HCT116 (cell line): ENCODE measurements at regions not wholly inside any gene's neighbourhood (a gene's known extent, or its start where the extent isn't known, plus 50 kb on each side); places are given as distances from the start of the nearest gene placed in this dataset.

Experiments used
- ATAC-seq: fragments of 200-7000 bp; cut with Tn5 transposase; 2 replicates; pipeline ENCODE4 v1.9.1; 2020; ENCODE audit warnings: mild to moderate bottlenecking, moderate library complexity
- BruUV-seq: library from RNA; stranded (reverse); fragments of 400-500 nt; replicated peaks from 2 replicates; lab custom pipeline; 2021; lab: Mats Ljungman, UMichigan
- CTCF ChIA-PET: fragments of 300-600 bp; sonication (Branson Sonifier 250); formaldehyde crosslinking; loops from one replicate; lab custom pipeline; 2021; ENCODE audit warnings: antibody characterized with exemption; lab: Charles Lee
- POLR2A ChIA-PET: fragments of 300-600, 350-600 bp; sonication (Branson Sonifier 250); formaldehyde crosslinking; loops from one replicate; lab custom pipeline; 2021; ENCODE audit warnings: antibody characterized with exemption; lab: Charles Lee
- RAD21 ChIA-PET, 2 experiments: fragments of 300-600 bp; sonication (Branson Sonifier 250); formaldehyde crosslinking; loops; one replicate each; lab custom pipeline; 2023; ENCODE audit warnings: low total read pairs in 2 of 2; ENCODE audit not compliant: uncharacterized antibody in 2 of 2, unreplicated experiment in 2 of 2, low non-redundant PET in 1 of 2; lab: Charles Lee
- DNase-seq: peaks from one replicate; pipeline ENCODE4 v3.0.0-alpha.2; 2010; ENCODE audit warnings: low read depth, low spot score
- H2AFZ ChIP-seq: fragments of 200-600 bp; shearing (Covaris generic), sonication (generic); 2 replicates; pipeline ENCODE4 v1.6.1; 2017; ENCODE audit warnings: low read depth, mixed run types, mixed read lengths, antibody characterized with exemption, low read length; ENCODE audit not compliant: poor library complexity, severe bottlenecking
- H3K27ac ChIP-seq: 2 replicates; pipeline ENCODE4 v1.5.1; 2012; ENCODE audit warnings: low read depth, low read length
- H3K27me3 ChIP-seq: fragments of 200-600 bp; sonication (generic); 2 replicates; pipeline ENCODE4 v1.6.1; 2016; ENCODE audit warnings: mixed run types, low read length, mixed read lengths; ENCODE audit not compliant: insufficient read depth
- H3K36me3 ChIP-seq, 2 experiments: fragments of 200-500 bp in 1 of 2; fragments of 200-600 bp in 1 of 2; sonication (Bioruptor generic) in 1 of 2; sonication (generic) in 1 of 2; 2 replicates each; pipeline versions ENCODE4 v1.5.1 to v1.6.1; 2014 to 2016; ENCODE audit warnings: low read length in 2 of 2, inconsistent platforms in 1 of 2, mixed read lengths in 1 of 2, mixed run types in 1 of 2; ENCODE audit not compliant: insufficient read depth in 2 of 2, control insufficient read depth in 1 of 2
- H3K4me1 ChIP-seq, 2 experiments: fragments of 200-600 bp in 1 of 2; sonication (generic) in 1 of 2; 2 replicates each; pipeline versions ENCODE4 v1.5.1 to v1.6.1; 2012 to 2017; ENCODE audit warnings: low read length in 2 of 2, inconsistent platforms in 1 of 2, mild to moderate bottlenecking in 1 of 2, mixed read lengths in 1 of 2, mixed run types in 1 of 2, moderate library complexity in 1 of 2; ENCODE audit not compliant: insufficient read depth in 2 of 2, control insufficient read depth in 1 of 2
- H3K4me2 ChIP-seq: fragments of 200-600 bp; sonication (generic); 2 replicates; pipeline ENCODE4 v1.6.1; 2017; ENCODE audit warnings: mixed run types, low read length, mixed read lengths
- H3K4me3 ChIP-seq, 2 experiments: fragments of 200-600 bp in 1 of 2; sonication (generic) in 1 of 2; replicated peaks in 1 of 2; 2 replicates each; pipeline ENCODE4 v1.5.1; 2011 to 2016; ENCODE audit warnings: low read length in 2 of 2, control low read depth in 1 of 2, low read depth in 1 of 2, mild to moderate bottlenecking in 1 of 2, mixed read lengths in 1 of 2, mixed run types in 1 of 2
- H3K79me2 ChIP-seq: fragments of 200-600 bp; sonication (generic); 2 replicates; pipeline ENCODE4 v1.6.1; 2017; ENCODE audit warnings: mild to moderate bottlenecking, mixed run types, low read length, moderate library complexity, mixed read lengths; ENCODE audit not compliant: insufficient read depth
- H3K9ac ChIP-seq: fragments of 200-600 bp; sonication (generic); 2 replicates; pipeline ENCODE4 v1.6.1; 2016; ENCODE audit warnings: low read length, mixed read lengths
- H3K9me2 ChIP-seq: fragments of 200-600 bp; sonication (generic), shearing (Covaris generic); 2 replicates; pipeline ENCODE4 v1.6.1; 2017; ENCODE audit warnings: mixed run types, mild to moderate bottlenecking, moderate library complexity; ENCODE audit not compliant: insufficient read depth
- H3K9me3 ChIP-seq, 2 experiments: fragments of 200-500 bp in 1 of 2; fragments of 200-600 bp in 1 of 2; sonication (Bioruptor generic) in 1 of 2; sonication (generic) in 1 of 2; 2 replicates each; pipeline ENCODE4 v1.6.1; 2014 to 2017; ENCODE audit warnings: low read length in 2 of 2, mixed read lengths in 2 of 2, inconsistent platforms in 1 of 2, low read depth in 1 of 2, mild to moderate bottlenecking in 1 of 2, mixed run types in 1 of 2, moderate library complexity in 1 of 2; ENCODE audit not compliant: control insufficient read depth in 1 of 2, insufficient read depth in 1 of 2
- H4K20me1 ChIP-seq: fragments of 200-600 bp; sonication (generic), shearing (Covaris generic); 2 replicates; pipeline ENCODE4 v1.6.1; 2017; ENCODE audit warnings: mixed run types, mild to moderate bottlenecking, moderate library complexity; ENCODE audit not compliant: insufficient read depth
- CBX3 ChIP-seq: IDR thresholded peaks from 2 replicates; pipeline ENCODE4 v1.6.1; 2012; ENCODE audit warnings: low read depth
- CTCF ChIP-seq, 3 experiments: fragments of 200-600 bp in 1 of 3; sonication (generic) in 1 of 3; IDR thresholded peaks in 2 of 3; conservative IDR thresholded peaks in 1 of 3; 2 replicates each; pipeline ENCODE4 v1.5.1; 2012 to 2017; ENCODE audit warnings: low read depth in 2 of 3, low read length in 2 of 3, antibody characterized with exemption in 1 of 3, borderline replicate concordance in 1 of 3, control low read depth in 1 of 3, mild to moderate bottlenecking in 1 of 3, mixed read lengths in 1 of 3, mixed run types in 1 of 3, moderate library complexity in 1 of 3; ENCODE audit not compliant: insufficient read depth in 1 of 3
- ELF1 ChIP-seq: IDR thresholded peaks from 2 replicates; pipeline ENCODE4 v1.6.1; 2012; ENCODE audit warnings: low read depth, borderline replicate concordance
- POLR2A ChIP-seq: IDR thresholded peaks from 2 replicates; pipeline ENCODE4 v1.7.0; 2011; ENCODE audit warnings: borderline replicate concordance; ENCODE audit not compliant: insufficient read depth, insufficient read length; ENCODE audit errors: extremely low read depth
- POLR2AphosphoS5 ChIP-seq: IDR thresholded peaks from 2 replicates; pipeline ENCODE4 v1.6.1; 2011; ENCODE audit warnings: mild to moderate bottlenecking, low read depth, low read length, moderate library complexity
- SP1 ChIP-seq: IDR thresholded peaks from 2 replicates; pipeline ENCODE4 v1.6.1; 2012; ENCODE audit warnings: low read depth
- TCF7L2 ChIP-seq: IDR thresholded peaks from 2 replicates; pipeline ENCODE4 v1.7.0; 2011; ENCODE audit warnings: borderline replicate concordance, inconsistent platforms; ENCODE audit not compliant: insufficient read depth, insufficient read length; ENCODE audit errors: extremely low read depth
- YY1 ChIP-seq: IDR thresholded peaks from 2 replicates; pipeline ENCODE4 v1.6.1; 2011; ENCODE audit warnings: low read length, low read depth, moderate library complexity, mild to moderate bottlenecking; ENCODE audit not compliant: insufficient replicate concordance; ENCODE audit errors: extremely low read depth
- ZBTB33 ChIP-seq: IDR thresholded peaks from 2 replicates; pipeline ENCODE4 v1.6.1; 2011; ENCODE audit warnings: mild to moderate bottlenecking, low read length, moderate library complexity; ENCODE audit not compliant: insufficient replicate concordance; ENCODE audit errors: extremely low read depth
- intact Hi-C: fragments of 100-400 bp; cut with micrococcal nuclease; formaldehyde crosslinking; loops from 2 replicates; pipeline ENCODE4 v1.10.0; 2022
- TF ChIP-seq, protein P1 (sequence below): IDR thresholded peaks from 2 replicates; pipeline ENCODE4 v1.6.1; 2012

GRCh38 chr14:85752175-85752574 lies 222.2 kb downstream of the FLRT2 start:
- peaks cover 8 to 18% of the 10 kb centered on the region in 2 experiments; a peak in 2 of 4 replicates for H3K9me3 ChIP-seq
- H3K4me1 ChIP-seq, result no peaks in the 10 kb centered on the region
- BruUV-seq, result no TSS peak
- no peak for TF ChIP-seq ZBTB33
- TF ChIP-seq POLR2A, result no peak
- no peak for TF ChIP-seq YY1
- no peak for TF ChIP-seq POLR2AphosphoS5
- TF ChIP-seq CBX3, result no peak
- TF ChIP-seq TCF7L2, result no peak
- no peak for TF ChIP-seq SP1
- no peak for TF ChIP-seq ELF1
- TF ChIP-seq CTCF (IDR thresholded peaks at IDR 0.05 in 2 of 3, conservative IDR thresholded peaks at IDR 0.05 in 1 of 3; ENCODE audit: borderline replicate concordance in 1 of 3, insufficient read depth in 1 of 3, low read depth in 2 of 3, low read length in 2 of 3), result no peak
- TF ChIP-seq, protein P1, sequence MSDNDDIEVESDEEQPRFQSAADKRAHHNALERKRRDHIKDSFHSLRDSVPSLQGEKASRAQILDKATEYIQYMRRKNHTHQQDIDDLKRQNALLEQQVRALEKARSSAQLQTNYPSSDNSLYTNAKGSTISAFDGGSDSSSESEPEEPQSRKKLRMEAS, result no peak
- TF ChIP-seq, all 23 proteins: peak for 0
- H3K4me3 ChIP-seq, result no peak overlapping the region
- POLR2A ChIA-PET, result no interaction called here
- H3K27me3 ChIP-seq, result no peaks in the 10 kb centered on the region
- no peaks in the 10 kb centered on the region for H4K20me1 ChIP-seq
- no peak overlapping the region for H2AFZ ChIP-seq
- H3K9me2 ChIP-seq, result no peaks in the 10 kb centered on the region
- CTCF ChIA-PET, result no interaction called here
- no peak overlapping the region for H3K27ac ChIP-seq
- no peak overlapping the region for H3K4me2 ChIP-seq
- DNase-seq (no peak), ATAC-seq (no peak)
- H3K36me3 ChIP-seq, result no peaks in the 10 kb centered on the region
- H3K79me2 ChIP-seq, result no peaks in the 10 kb centered on the region
- H3K9ac ChIP-seq, result no peak overlapping the region
- RAD21 ChIA-PET, result no interaction called here
- intact Hi-C loops, result no loop called here
